ENCODE measurements at regions not wholly inside any gene's neighbourhood (a gene's known extent, or its start where the extent isn't known, plus 50 kb on each side); places are given as distances from the start of the nearest gene placed in this dataset.
"Not testable (repeated sequence)": the region's sequence is repeated elsewhere in the genome, so short reads cannot be mapped to it uniquely, and the experiment has no call there.

GRCh38 chr16:29217104-29217751 is 189.3 kb downstream of the NPIPB11 start:
- not testable (repeated sequence) for DNase-seq

GRCh38 chr16:29213770-29214169 is 192.7 kb downstream of the NPIPB11 start:
- not testable (repeated sequence) for DNase-seq

GRCh38 chr16:29213251-29213650 is 193.3 kb downstream of the NPIPB11 start:
- not testable (repeated sequence) for DNase-seq

GRCh38 chr16:29212084-29213027 is 194.2 kb downstream of the NPIPB11 start:
- DNase-seq, result not testable (repeated sequence)

GRCh38 chr16:29211456-29211855 is 195.1 kb downstream of the NPIPB11 start:
- not testable (repeated sequence) for DNase-seq

- not testable (repeated sequence) for DNase-seq
Observed at GRCh38 chr16:29210299-29211150, 196.0 kb downstream of the NPIPB11 start.

- DNase-seq, result not testable (repeated sequence)
Observed at GRCh38 chr16:29206120-29206519, 200.4 kb downstream of the NPIPB11 start.

GRCh38 chr16:29205151-29205550 is 201.4 kb downstream of the NPIPB11 start:
- not testable (repeated sequence) for DNase-seq

GRCh38 chr16:29204806-29205135 is 201.7 kb downstream of the NPIPB11 start:
- no peak for DNase-seq

GRCh38 chr16:29203933-29204805 is 202.3 kb downstream of the NPIPB11 start:
- DNase-seq, result not testable (repeated sequence)

- not testable (repeated sequence) for DNase-seq
Observed at GRCh38 chr16:29203046-29203932, 203.2 kb downstream of the NPIPB11 start.

GRCh38 chr16:29202642-29203041 is 203.9 kb downstream of the NPIPB11 start:
- DNase-seq, result not testable (repeated sequence)

GRCh38 chr16:29202025-29202632 is 204.4 kb downstream of the NPIPB11 start:
- not testable (repeated sequence) for DNase-seq

GRCh38 chr16:29201296-29202024 is 205.1 kb downstream of the NPIPB11 start:
- not testable (repeated sequence) for DNase-seq

GRCh38 chr16:29200681-29201080 is 205.8 kb downstream of the NPIPB11 start:
- DNase-seq, result not testable (repeated sequence)

GRCh38 chr16:29200135-29200601 is 206.3 kb downstream of the NPIPB11 start:
- DNase-seq, result not testable (repeated sequence)

GRCh38 chr16:29199626-29200025 is 206.9 kb downstream of the NPIPB11 start:
- not testable (repeated sequence) for DNase-seq

GRCh38 chr16:29198731-29199521 is 207.6 kb downstream of the NPIPB11 start:
- DNase-seq, result no peak

- DNase-seq, result no peak
Observed at GRCh38 chr16:29198231-29198630, 208.3 kb downstream of the NPIPB11 start.
